ENCODE measurements at regions not wholly inside any gene's neighbourhood (a gene's known extent, or its start where the extent isn't known, plus 50 kb on each side); places are given as distances from the start of the nearest gene placed in this dataset.

GRCh38 chr5:98168871-98169270 lies 604.6 kb upstream of the RGMB start:
- TF ChIP-seq CTCF (IDR thresholded peaks at IDR 0.05) (no peak), POLR2AphosphoS5 (IDR thresholded peaks at IDR 0.05) (no peak)
